HUES48 (cell line): ENCODE measurements at regions not wholly inside any gene's neighbourhood (a gene's known extent, or its start where the extent isn't known, plus 50 kb on each side); places are given as distances from the start of the nearest gene placed in this dataset.

Source experiments
- H3K27ac ChIP-seq: one replicate; pipeline ENCODE4 v1.7.0; 2013; ENCODE audit warnings: low read depth, low read length, inconsistent platforms
- H3K27me3 ChIP-seq: 2 replicates; pipeline ENCODE4 v1.6.1; 2013; ENCODE audit warnings: mild to moderate bottlenecking, low read length; ENCODE audit not compliant: control insufficient read depth, insufficient read depth
- H3K36me3 ChIP-seq: 2 replicates; pipeline ENCODE4 v1.6.1; 2013; ENCODE audit warnings: low read length; ENCODE audit not compliant: control insufficient read depth, insufficient read depth
- H3K4me1 ChIP-seq: 2 replicates; pipeline ENCODE4 v1.6.1; 2013; ENCODE audit warnings: mild to moderate bottlenecking, low read length; ENCODE audit not compliant: control insufficient read depth, insufficient read depth
- H3K4me3 ChIP-seq: 2 replicates; pipeline ENCODE4 v1.5.1; 2013; ENCODE audit warnings: mild to moderate bottlenecking, low read depth, low read length
- H3K9ac ChIP-seq: 2 replicates; pipeline ENCODE4 v1.6.1; 2013; ENCODE audit warnings: mild to moderate bottlenecking, low read depth, low read length, moderate library complexity
- H3K9me3 ChIP-seq: 2 replicates; pipeline ENCODE4 v1.6.1; 2013; ENCODE audit warnings: low read length; ENCODE audit not compliant: control insufficient read depth, insufficient read depth

GRCh38 chr9:7912037-7912535, 112.5 kb upstream of the DMAC1 start:
- H3K4me3 ChIP-seq = no peak overlapping the region
- no peaks in the 10 kb centered on the region for H3K36me3 ChIP-seq
- H3K9ac ChIP-seq = no peak overlapping the region
- no peaks in the 10 kb centered on the region for H3K27me3 ChIP-seq
- H3K9me3 ChIP-seq = no peaks in the 10 kb centered on the region
- H3K27ac ChIP-seq = no peak overlapping the region
- no peaks in the 10 kb centered on the region for H3K4me1 ChIP-seq

GRCh38 chr9:7910426-7911020, 110.9 kb upstream of the DMAC1 start:
- no peak overlapping the region for H3K27ac ChIP-seq

GRCh38 chr9:7909537-7909936, 110.0 kb upstream of the DMAC1 start:
- Histone ChIP-seq H3K9ac (no peak overlapping the region), H3K36me3 (no peaks in the 10 kb centered on the region), H3K9me3 (no peaks in the 10 kb centered on the region), H3K4me3 (no peak overlapping the region), H3K27ac (no peak overlapping the region), H3K27me3 (no peaks in the 10 kb centered on the region), H3K4me1 (no peaks in the 10 kb centered on the region)

More at GRCh38 chr9:7910426-7911020, 110.9 kb upstream of the DMAC1 start:
- Histone ChIP-seq H3K4me3 (no peak overlapping the region), H3K36me3 (no peaks in the 10 kb centered on the region), H3K9ac (no peak overlapping the region), H3K4me1 (no peaks in the 10 kb centered on the region), H3K27me3 (no peaks in the 10 kb centered on the region), H3K9me3 (no peaks in the 10 kb centered on the region)

GRCh38 chr9:7907551-7908337, 108.2 kb upstream of the DMAC1 start:
- Histone ChIP-seq H3K9me3 (no peaks in the 10 kb centered on the region), H3K9ac (no peak overlapping the region), H3K4me1 (no peaks in the 10 kb centered on the region), H3K4me3 (no peak overlapping the region), H3K27ac (no peak overlapping the region), H3K27me3 (no peaks in the 10 kb centered on the region), H3K36me3 (no peaks in the 10 kb centered on the region)

GRCh38 chr9:7906783-7907550, 107.4 kb upstream of the DMAC1 start:
- Histone ChIP-seq H3K36me3 (no peaks in the 10 kb centered on the region), H3K9ac (no peak overlapping the region), H3K4me3 (no peak overlapping the region), H3K9me3 (no peaks in the 10 kb centered on the region), H3K27me3 (no peaks in the 10 kb centered on the region), H3K4me1 (no peaks in the 10 kb centered on the region), H3K27ac (no peak overlapping the region)

GRCh38 chr9:7901621-7902020, 102.0 kb upstream of the DMAC1 start:
- no peaks in the 10 kb centered on the region for H3K27me3 ChIP-seq
- H3K9me3 ChIP-seq = no peaks in the 10 kb centered on the region
- H3K4me1 ChIP-seq = no peaks in the 10 kb centered on the region
- no peak overlapping the region for H3K9ac ChIP-seq
- no peaks in the 10 kb centered on the region for H3K36me3 ChIP-seq
- no peak overlapping the region for H3K4me3 ChIP-seq
- no peak overlapping the region for H3K27ac ChIP-seq

- Histone ChIP-seq H3K9ac (no peak overlapping the region), H3K4me3 (no peak overlapping the region), H3K27me3 (no peaks in the 10 kb centered on the region), H3K9me3 (no peaks in the 10 kb centered on the region), H3K36me3 (no peaks in the 10 kb centered on the region), H3K27ac (no peak overlapping the region), H3K4me1 (no peaks in the 10 kb centered on the region)
Measured at GRCh38 chr9:7900541-7900940, 101.0 kb upstream of the DMAC1 start.

- H3K4me1 ChIP-seq = no peaks in the 10 kb centered on the region
- no peaks in the 10 kb centered on the region for H3K9me3 ChIP-seq
- H3K4me3 ChIP-seq = no peak overlapping the region
- H3K27ac ChIP-seq = no peak overlapping the region
- no peaks in the 10 kb centered on the region for H3K27me3 ChIP-seq
- no peak overlapping the region for H3K9ac ChIP-seq
- H3K36me3 ChIP-seq = no peaks in the 10 kb centered on the region
Measured at GRCh38 chr9:7899753-7900152, 100.2 kb upstream of the DMAC1 start.

GRCh38 chr9:7894231-7894630, 94.7 kb upstream of the DMAC1 start:
- H3K4me3 ChIP-seq = no peak overlapping the region
- no peak overlapping the region for H3K27ac ChIP-seq
- H3K9me3 ChIP-seq = no peaks in the 10 kb centered on the region; the same call in 1 of the 2 replicates
- H3K4me1 ChIP-seq = no peaks in the 10 kb centered on the region
- no peak overlapping the region for H3K9ac ChIP-seq
- no peaks in the 10 kb centered on the region for H3K27me3 ChIP-seq
- no peaks in the 10 kb centered on the region for H3K36me3 ChIP-seq

- Histone ChIP-seq H3K4me3 (no peak overlapping the region), H3K9ac (no peak overlapping the region), H3K27ac (no peak overlapping the region), H3K36me3 (no peaks in the 10 kb centered on the region), H3K9me3 (no peaks in the 10 kb centered on the region; the same call in 1 of the 2 replicates), H3K4me1 (no peaks in the 10 kb centered on the region), H3K27me3 (no peaks in the 10 kb centered on the region)
Measured at GRCh38 chr9:7892975-7893374, 93.4 kb upstream of the DMAC1 start.
